B cell (primary cell): ENCODE measurements at regions not wholly inside any gene's neighbourhood (a gene's known extent, or its start where the extent isn't known, plus 50 kb on each side); places are given as distances from the start of the nearest gene placed in this dataset.

Source experiments
- CTCF ChIP-seq: fragments of 200-600 bp; IDR thresholded peaks from one replicate; pipeline ENCODE4 v1.8.0; 2022; ENCODE audit warnings: antibody characterized with exemption, mild to moderate bottlenecking
- EZH2 ChIP-seq: IDR thresholded peaks from 2 replicates; pipeline ENCODE4 v1.6.1; 2012; ENCODE audit warnings: borderline replicate concordance, low read depth, mild to moderate bottlenecking, moderate library complexity, low read length; ENCODE audit not compliant: insufficient read depth, poor library complexity, severe bottlenecking

GRCh38 chr5:88325868-88326267 lies 57.2 kb upstream of the TMEM161B start:
- TF ChIP-seq CTCF (no peak), EZH2 (no peak)
